NCI-H526 treated with DMSO at 0.1 percent for 48 hours (cell line): ENCODE measurements at regions not wholly inside any gene's neighbourhood (a gene's known extent, or its start where the extent isn't known, plus 50 kb on each side); places are given as distances from the start of the nearest gene placed in this dataset.
"Not testable (repeated sequence)": the region's sequence is repeated elsewhere in the genome, so short reads cannot be mapped to it uniquely, and the experiment has no call there.

Source experiments
- DNase-seq: peaks from one replicate; lab custom pipeline; 2025; lab: John Stamatoyannopoulos, UW

GRCh38 chr6:91911945-91912344, 1325.1 kb upstream of the MAP3K7 start:
- DNase-seq = no peak

GRCh38 chr6:91904586-91905164, 1317.8 kb upstream of the MAP3K7 start:
- DNase-seq = no peak

DNA sequence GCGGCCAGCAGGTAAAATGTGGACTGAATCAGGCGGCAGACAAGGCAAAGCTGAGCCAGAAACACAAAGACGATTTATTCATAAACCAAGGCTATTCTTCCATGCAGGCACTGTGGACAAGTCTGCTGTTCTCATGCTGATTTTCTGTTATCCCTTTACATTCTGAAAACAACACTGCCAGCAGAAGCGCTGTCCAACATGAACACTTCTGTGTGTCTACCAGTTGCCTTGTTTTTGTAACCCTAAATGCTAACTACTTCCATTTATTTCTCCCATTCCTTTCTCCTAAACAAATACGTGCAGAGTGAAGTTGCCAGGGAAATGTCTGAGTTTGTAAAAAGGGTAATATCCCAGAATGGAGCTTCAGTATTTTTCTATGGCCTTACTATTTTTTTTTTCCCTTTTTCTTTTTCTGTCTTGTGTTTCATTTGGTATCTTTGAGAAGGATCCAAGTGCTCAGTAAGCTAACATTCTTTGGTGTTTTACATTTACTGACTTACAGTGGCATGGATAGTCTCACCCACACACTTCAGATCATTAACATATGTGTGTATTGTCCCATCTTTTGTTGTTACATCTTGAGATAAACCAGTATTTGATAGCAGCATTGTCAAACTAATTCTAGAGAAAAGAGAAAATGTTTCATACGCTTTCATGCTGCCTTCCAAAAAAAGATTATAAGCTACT, 1308.9 kb upstream of the MAP3K7 start:
- no peak for DNase-seq

- DNase-seq = no peak
Measured at GRCh38 chr6:91886183-91886795, 1299.4 kb upstream of the MAP3K7 start.

DNA sequence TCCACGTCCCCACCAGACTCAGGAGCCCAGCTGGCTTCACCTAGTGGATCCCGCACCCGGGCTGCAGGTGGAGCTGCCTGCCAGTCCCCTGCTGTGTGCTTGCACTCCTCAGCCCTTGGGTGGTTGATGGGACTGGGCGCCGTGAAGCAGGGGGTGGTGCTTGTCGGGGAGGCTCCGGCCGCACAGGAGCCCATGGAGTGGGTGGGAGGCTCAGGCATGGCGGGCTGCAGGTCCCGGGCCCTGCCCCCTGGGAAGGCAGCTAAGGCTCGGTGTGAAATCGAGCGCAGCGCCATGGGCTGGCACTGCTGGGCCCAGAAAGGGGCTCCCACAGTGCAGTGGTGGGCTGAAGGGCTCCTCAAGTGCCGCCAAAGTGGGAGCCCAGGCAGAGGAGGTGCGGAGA, 1294.9 kb upstream of the MAP3K7 start:
- DNase-seq = not testable (repeated sequence)

DNA sequence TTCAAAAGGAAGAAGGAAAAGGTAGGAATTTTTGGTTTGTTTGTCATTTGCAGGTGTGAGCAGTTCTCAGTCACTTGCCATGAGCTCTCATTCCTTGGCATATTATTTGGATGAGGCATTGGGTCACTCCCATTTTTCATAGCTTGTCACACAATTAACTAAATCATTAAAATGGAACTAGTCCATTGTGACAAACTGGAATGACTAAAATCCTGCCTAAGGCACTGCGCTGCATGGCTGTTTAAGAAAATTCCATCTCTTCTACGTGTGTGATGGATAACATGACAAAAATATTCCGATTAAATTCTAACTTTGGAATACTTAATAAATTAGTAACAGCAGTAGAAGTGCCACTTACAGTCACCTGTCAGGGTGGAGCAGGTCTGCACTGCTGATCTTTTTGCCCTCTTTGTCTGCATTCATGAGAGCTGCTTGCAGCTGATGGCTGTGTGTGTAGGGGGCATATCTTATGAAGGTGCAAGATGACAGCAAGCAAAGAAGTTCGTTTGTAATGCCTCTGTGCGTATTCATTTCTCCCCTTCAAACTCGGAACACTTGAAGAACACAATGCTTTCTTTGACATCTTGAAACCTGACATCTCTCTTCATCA, 1292.6 kb upstream of the MAP3K7 start:
- DNase-seq = no peak

DNA sequence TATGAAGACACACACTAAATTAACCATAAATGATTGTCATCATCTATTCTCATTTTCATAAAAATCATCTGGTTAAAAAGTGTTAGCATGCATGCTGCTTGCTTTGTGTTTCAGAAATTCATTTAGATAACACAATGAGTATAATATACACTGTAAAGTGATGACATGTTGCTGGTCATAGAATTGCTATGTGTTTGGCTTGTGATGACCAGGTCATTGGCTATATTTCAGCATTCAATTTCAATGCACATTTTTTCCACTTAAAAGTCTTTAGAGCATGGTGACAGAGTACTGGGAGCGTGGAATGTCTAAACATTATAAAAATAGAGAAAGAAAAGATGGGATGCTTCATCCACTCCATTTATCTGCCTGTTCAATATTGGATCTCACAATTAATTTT, 1291.1 kb upstream of the MAP3K7 start:
- no peak for DNase-seq

DNA sequence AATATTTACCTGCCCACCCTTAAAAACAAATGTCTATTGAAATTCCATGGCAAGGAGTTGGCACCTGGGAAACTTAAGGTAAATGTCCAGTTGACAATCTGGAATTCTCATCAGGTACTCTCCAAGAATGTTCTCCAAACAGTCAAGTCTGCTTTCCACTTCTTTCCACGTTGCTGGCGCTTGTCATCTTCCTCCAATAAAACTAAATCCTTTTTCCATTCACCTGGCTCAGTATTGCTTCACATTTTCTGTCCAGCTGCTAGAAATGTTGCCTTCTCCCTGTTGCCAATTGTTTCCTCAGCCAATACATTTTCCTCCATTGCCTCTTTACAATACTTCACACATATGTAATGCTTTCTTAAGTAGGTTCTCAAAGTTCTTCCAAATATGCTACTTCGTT, 1288.1 kb upstream of the MAP3K7 start:
- DNase-seq = no peak

- DNase-seq = no peak
Measured at GRCh38 chr6:91868539-91869202, 1281.8 kb upstream of the MAP3K7 start.

DNA sequence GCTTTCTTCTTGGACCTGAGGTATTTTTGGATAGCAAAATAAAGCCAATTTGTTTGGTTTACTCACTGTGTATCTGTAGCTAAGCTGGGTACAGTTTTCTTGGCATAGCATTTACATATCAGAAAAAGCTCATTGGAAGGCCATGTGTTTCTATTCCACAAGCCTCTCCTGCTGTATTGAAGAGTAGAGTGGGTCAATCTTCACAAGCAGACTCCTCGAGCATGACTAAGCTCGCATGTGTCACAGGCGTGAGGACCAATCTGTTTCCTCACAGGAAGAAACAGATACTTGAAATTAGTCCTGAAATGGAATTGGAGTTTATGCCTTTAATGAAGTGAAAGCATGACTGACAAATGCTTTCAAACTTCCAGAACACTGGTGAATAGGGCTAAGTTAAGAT, 1279.0 kb upstream of the MAP3K7 start:
- no peak for DNase-seq

DNA sequence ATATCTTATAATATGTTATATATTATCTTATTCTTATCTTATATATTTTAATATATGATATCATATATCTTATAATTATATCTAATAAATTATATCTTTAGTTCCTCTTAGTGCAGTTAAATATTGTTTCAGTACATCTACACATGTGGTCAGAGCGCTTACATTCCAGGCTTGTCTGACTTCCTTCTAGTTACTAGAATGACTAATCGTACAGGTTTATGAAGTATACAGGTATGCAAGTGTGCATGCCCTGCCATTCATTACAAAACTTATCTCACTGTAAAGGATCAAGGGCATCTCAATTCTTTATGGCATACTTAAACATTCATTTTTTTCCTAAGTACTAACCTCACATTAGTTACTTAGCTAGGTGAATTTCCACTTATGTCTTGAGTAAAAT, 1278.0 kb upstream of the MAP3K7 start:
- no peak for DNase-seq

DNA sequence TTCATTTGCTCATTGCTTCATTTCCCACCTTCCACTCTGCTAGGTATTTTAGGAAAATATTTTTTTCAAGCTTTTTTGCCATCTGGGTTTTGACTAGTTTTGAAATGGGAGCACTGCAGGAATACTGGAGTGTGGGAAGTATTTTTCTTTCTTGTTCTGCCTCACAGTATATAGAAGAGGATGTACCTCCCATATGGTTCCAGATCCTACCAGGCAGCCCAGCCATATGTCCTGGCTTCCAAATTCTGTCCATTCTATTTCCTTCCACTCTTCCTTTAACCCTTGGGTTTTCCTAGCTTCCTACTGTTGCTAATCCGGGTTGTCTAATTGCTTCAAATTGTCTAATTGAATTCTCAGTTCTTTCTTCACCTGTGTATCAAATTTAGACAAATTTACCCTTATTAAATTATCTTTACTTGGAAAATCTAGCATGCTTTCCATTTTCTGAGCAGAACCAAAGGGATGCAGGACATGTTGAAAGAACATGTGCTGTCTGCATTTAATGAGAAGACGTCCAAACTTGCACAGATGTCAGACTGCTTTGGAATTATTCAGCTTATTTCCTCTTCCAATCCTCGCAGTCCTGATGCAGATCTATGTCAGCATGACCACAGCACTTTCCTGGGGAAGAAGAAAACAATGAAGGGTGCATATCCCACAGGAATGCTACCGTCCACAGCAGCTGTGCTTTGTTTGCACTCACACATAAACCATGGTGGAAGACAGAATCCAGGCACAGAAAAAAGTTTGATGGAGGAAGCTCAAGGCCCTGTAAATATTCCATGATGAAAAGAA, 1273.9 kb upstream of the MAP3K7 start:
- DNase-seq = no peak

- no peak for DNase-seq
Measured at GRCh38 chr6:91852252-91852651, 1265.4 kb upstream of the MAP3K7 start.

- DNase-seq = no peak
Measured at GRCh38 chr6:91834813-91835212, 1247.9 kb upstream of the MAP3K7 start.

- DNase-seq = no peak
Measured at GRCh38 chr6:91827151-91827550, 1240.3 kb upstream of the MAP3K7 start.

DNA sequence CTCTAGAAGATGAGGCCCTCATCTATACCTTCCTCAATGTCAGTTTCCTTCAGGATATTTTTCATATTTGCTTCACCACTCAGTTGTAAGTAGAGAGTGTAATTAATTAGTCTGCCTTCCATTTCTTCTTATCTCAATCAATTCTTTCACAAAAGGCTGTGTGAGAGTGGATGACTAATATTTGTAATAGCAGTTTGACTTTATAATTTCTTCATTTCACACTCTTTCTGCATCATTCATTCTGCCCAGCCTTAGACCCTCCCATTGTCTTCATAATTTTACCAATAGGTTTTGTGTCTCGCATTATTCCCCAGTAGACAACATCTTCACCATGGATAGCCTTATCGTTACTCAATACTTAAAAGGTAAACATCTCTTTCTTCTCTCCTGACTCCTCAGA, 1239.3 kb upstream of the MAP3K7 start:
- no peak for DNase-seq

- no peak for DNase-seq
Measured at GRCh38 chr6:91824331-91824730, 1237.5 kb upstream of the MAP3K7 start.

- DNase-seq = no peak
Measured at GRCh38 chr6:91822581-91822980, 1235.7 kb upstream of the MAP3K7 start.

- no peak for DNase-seq
Measured at GRCh38 chr6:91816335-91816734, 1229.5 kb upstream of the MAP3K7 start.

GRCh38 chr6:91813641-91814040, 1226.8 kb upstream of the MAP3K7 start:
- DNase-seq = no peak

DNA sequence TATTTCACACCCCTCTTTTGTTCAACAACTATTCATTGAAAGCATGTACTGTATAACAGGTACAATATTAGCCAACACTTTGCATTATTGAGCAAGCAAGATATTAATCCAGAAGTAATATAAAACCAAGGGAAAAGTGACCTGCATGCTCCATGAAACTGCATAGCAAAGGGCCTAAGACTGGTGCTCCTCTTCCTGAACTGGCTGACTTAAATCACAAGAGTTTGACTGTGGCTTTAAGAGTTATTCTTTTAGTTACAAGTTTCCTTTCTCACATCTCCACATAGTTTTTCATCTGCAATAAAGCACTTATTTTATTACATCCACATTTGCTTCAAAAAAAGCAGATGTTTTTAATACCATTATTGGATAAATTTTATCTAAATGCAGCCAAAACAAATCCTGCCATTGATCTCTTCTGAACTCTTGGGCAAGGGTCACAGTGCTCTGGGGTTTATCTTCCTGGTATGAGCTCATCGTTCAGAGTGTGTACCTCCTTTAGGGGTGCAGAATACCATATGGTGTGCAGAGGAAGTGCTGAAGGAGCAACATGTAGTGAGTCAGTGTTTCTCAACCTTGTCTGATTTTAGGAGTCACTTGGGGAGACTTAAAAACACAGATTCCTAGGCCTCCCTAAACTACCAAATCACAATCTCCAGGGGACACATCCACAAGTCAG, 1225.9 kb upstream of the MAP3K7 start:
- no peak for DNase-seq
